K562 (cell line): ENCODE measurements at regions not wholly inside any gene's neighbourhood (a gene's known extent, or its start where the extent isn't known, plus 50 kb on each side); places are given as distances from the start of the nearest gene placed in this dataset.
A peak's percentile ranks its signal among the peaks of the same experiment; 100 is the strongest.

Source experiments
- ATAC-seq: fragments of 200-7000 bp; cut with Tn5 transposase; 3 replicates; pipeline ENCODE4 v1.9.1; 2020; ENCODE audit warnings: moderate library complexity
- BruUV-seq: library from RNA; stranded (reverse); fragments of 400-500 nt; replicated peaks from 2 replicates; lab custom pipeline; 2021; lab: Mats Ljungman, UMichigan
- CTCF ChIA-PET: fragments of 300-600 bp; formaldehyde crosslinking; extraction: SDS; loops from one replicate; lab custom pipeline; 2021; ENCODE audit warnings: low intra/inter-chr PET ratio; lab: Yijun Ruan, JAX
- POLR2A ChIA-PET: fragments of 300-600, 350-650 bp; sonication (Branson Sonifier 250); formaldehyde crosslinking; extraction: SDS; loops from one replicate; lab custom pipeline; 2021; ENCODE audit warnings: antibody characterized with exemption, inconsistent platforms; lab: Yijun Ruan, JAX
- DNase-seq, 4 experiments: peaks; one replicate each; pipeline versions ENCODE4 v3.0.0 to v3.0.0-alpha.2; 2011 to 2018; ENCODE audit warnings: low spot score in 3 of 4, mixed read lengths in 3 of 4; ENCODE audit errors: extremely low read depth in 1 of 4
- FAIRE-seq: peaks from 2 replicates; lab custom pipeline; 2011; peaks lifted over from hg19 to GRCh38; lab: Jason Lieb, UNC
- H2AFZ ChIP-seq: 2 replicates; pipeline ENCODE4 v1.6.0; 2011; ENCODE audit warnings: low read depth, low read length, control low read depth, inconsistent platforms
- H3K27ac ChIP-seq: fragments of 200-600 bp; 3 replicates; pipeline ENCODE4 v1.8.0; 2011; ENCODE audit warnings: low read depth, mild to moderate bottlenecking, control low read depth, inconsistent platforms, low read length, moderate library complexity, mixed read lengths; ENCODE audit errors: extremely low read depth
- H3K27me3 ChIP-seq, 2 experiments: fragments of 300-600 bp in 1 of 2; 2 replicates in 1 of 2; 3 replicates in 1 of 2; pipeline versions ENCODE4 v1.6.0 to v1.8.0; 2011; ENCODE audit warnings: inconsistent platforms in 2 of 2, low read length in 2 of 2, mild to moderate bottlenecking in 1 of 2, mixed read lengths in 1 of 2, moderate library complexity in 1 of 2; ENCODE audit not compliant: control insufficient read depth in 2 of 2, insufficient read depth in 2 of 2
- H3K36me3 ChIP-seq: fragments of 300-600 bp; 3 replicates; pipeline ENCODE4 v1.8.0; 2011; ENCODE audit warnings: mild to moderate bottlenecking, low read length, inconsistent platforms; ENCODE audit not compliant: control insufficient read depth, insufficient read depth
- H3K4me1 ChIP-seq, 2 experiments: fragments of 200-600 bp in 1 of 2; replicated peaks in 1 of 2; 2 replicates in 1 of 2; 3 replicates in 1 of 2; pipeline versions ENCODE4 v1.5.1 to v1.8.0; 2011; ENCODE audit warnings: inconsistent platforms in 2 of 2, low read length in 2 of 2, mild to moderate bottlenecking in 1 of 2, mixed read lengths in 1 of 2, moderate library complexity in 1 of 2; ENCODE audit not compliant: control insufficient read depth in 2 of 2, insufficient read depth in 2 of 2
- H3K4me2 ChIP-seq: 2 replicates; pipeline ENCODE4 v1.6.1; 2011; ENCODE audit warnings: low read length, control low read depth, inconsistent platforms, mixed read lengths; ENCODE audit not compliant: insufficient read depth
- H3K4me3 ChIP-seq: fragments of 200-600 bp; sonication (generic), shearing (Covaris generic); 2 replicates; pipeline ENCODE4 v1.5.1; 2016; ENCODE audit warnings: control low read depth, inconsistent platforms
- H3K79me2 ChIP-seq: fragments of 200-600 bp; 3 replicates; pipeline ENCODE4 v1.8.0; 2011; ENCODE audit warnings: low read length, inconsistent platforms; ENCODE audit not compliant: control insufficient read depth, insufficient read depth
- H3K9ac ChIP-seq, 2 experiments: 2 replicates each; pipeline versions ENCODE4 v1.6.0 to v1.6.1; 2011; ENCODE audit warnings: low read depth in 2 of 2, low read length in 2 of 2, control low read depth in 1 of 2, inconsistent platforms in 1 of 2, mild to moderate bottlenecking in 1 of 2, mixed read lengths in 1 of 2; ENCODE audit not compliant: insufficient read depth in 1 of 2
- H3K9me1 ChIP-seq: one replicate; pipeline ENCODE4 v1.6.0; 2011; ENCODE audit warnings: inconsistent platforms, mild to moderate bottlenecking, low read length, moderate library complexity; ENCODE audit not compliant: control insufficient read depth, insufficient read depth
- H3K9me3 ChIP-seq: replicated peaks from 2 replicates; pipeline ENCODE4 v1.5.1; 2011; ENCODE audit warnings: low read depth, low read length, inconsistent platforms; ENCODE audit not compliant: control insufficient read depth, insufficient read depth
- H4K20me1 ChIP-seq: replicated peaks from 2 replicates; pipeline ENCODE4 v1.6.1; 2011; ENCODE audit warnings: low read length, inconsistent platforms, mixed read lengths; ENCODE audit not compliant: control insufficient read depth, insufficient read depth
- ELF1 ChIP-seq: fragments of 200-800 bp; sonication (Bioruptor generic); IDR thresholded peaks from 2 replicates; pipeline ENCODE4 v1.6.1; 2016; ENCODE audit warnings: missing genetic modification characterization, missing compliant biosample characterization
- GTF2E2 ChIP-seq: fragments of 200-800 bp; sonication (Bioruptor generic); IDR thresholded peaks from 2 replicates; pipeline ENCODE4 v1.6.1; 2016; ENCODE audit warnings: missing genetic modification characterization, missing compliant biosample characterization
- ILK ChIP-seq: fragments of 450-650 bp; IDR thresholded peaks from 2 replicates; pipeline ENCODE4 v1.6.1; 2016; ENCODE audit warnings: missing genetic modification characterization, low read depth, mild to moderate bottlenecking, missing compliant biosample characterization, moderate library complexity, borderline replicate concordance
- KAT7 ChIP-seq: sonication (generic); formaldehyde crosslinking; IDR thresholded peaks from 2 replicates; pipeline ENCODE4 v1.8.0; 2022; ENCODE audit warnings: missing genetic modification reagents, mild to moderate bottlenecking, borderline replicate concordance
- KDM1A ChIP-seq, 2 experiments: fragments of 450-650 bp; IDR thresholded peaks; 2 replicates each; pipeline ENCODE4 v1.6.1; 2016; ENCODE audit warnings: mild to moderate bottlenecking in 2 of 2
- PHB ChIP-seq: fragments of 250-450 bp; sonication (Bioruptor Pico); IDR thresholded peaks from 2 replicates; pipeline ENCODE4 v1.5.0; 2021
- PRMT5 ChIP-seq: sonication (generic); formaldehyde crosslinking; IDR thresholded peaks from 2 replicates; pipeline ENCODE4 v1.5.0; 2020; ENCODE audit warnings: missing genetic modification reagents
- SMARCA5 ChIP-seq: fragments of 450-650 bp; IDR thresholded peaks from 2 replicates; pipeline ENCODE4 v1.6.1; 2016
- SPI1 ChIP-seq: IDR thresholded peaks from 2 replicates; pipeline ENCODE4 v1.6.1; 2011; ENCODE audit warnings: low read depth, low read length, control low read depth, borderline replicate concordance
- TFAP4 ChIP-seq: sonication (generic); formaldehyde crosslinking; IDR thresholded peaks from 2 replicates; pipeline ENCODE4 v1.8.0; 2022; ENCODE audit warnings: missing genetic modification reagents, mild to moderate bottlenecking, moderate library complexity, borderline replicate concordance
- ZNF121 ChIP-seq: sonication (generic); formaldehyde crosslinking; conservative IDR thresholded peaks from 2 replicates; pipeline ENCODE4 v1.8.0; 2022; ENCODE audit warnings: missing genetic modification reagents
- ZNF263 ChIP-seq: sonication (generic); formaldehyde crosslinking; IDR thresholded peaks from 2 replicates; pipeline ENCODE4 v1.8.0; 2022; ENCODE audit warnings: mild to moderate bottlenecking, missing genetic modification reagents, borderline replicate concordance
- WGBS: fragments of 100-300 bp; shearing (Covaris generic); methylation state at CpG from one replicate; pipeline ENCODE4 v1.1.6; 2016; ENCODE audit warnings: low coverage, mixed read lengths; ENCODE audit not compliant: insufficient coverage; ENCODE audit errors: missing lambda C conversion rate; 5-methylcytosine and 5-hydroxymethylcytosine counted together
- in situ Hi-C: fragments of 300-500 bp; cut with MboI; formaldehyde crosslinking; loops from 4 replicates; pipeline ENCODE4 v1.15.0; 2018; ENCODE audit warnings: inconsistent platforms, mixed read lengths
- intact Hi-C: fragments of 100-400 bp; cut with micrococcal nuclease; formaldehyde crosslinking; loops from 2 replicates; pipeline ENCODE4 v1.14.2; 2022
- TF ChIP-seq, protein P1 (sequence below): fragments of 450-650 bp; formaldehyde crosslinking; IDR thresholded peaks from 2 replicates; pipeline ENCODE4 v1.4.0; 2022; ENCODE audit warnings: missing genetic modification characterization

- TF ChIP-seq, protein P1, sequence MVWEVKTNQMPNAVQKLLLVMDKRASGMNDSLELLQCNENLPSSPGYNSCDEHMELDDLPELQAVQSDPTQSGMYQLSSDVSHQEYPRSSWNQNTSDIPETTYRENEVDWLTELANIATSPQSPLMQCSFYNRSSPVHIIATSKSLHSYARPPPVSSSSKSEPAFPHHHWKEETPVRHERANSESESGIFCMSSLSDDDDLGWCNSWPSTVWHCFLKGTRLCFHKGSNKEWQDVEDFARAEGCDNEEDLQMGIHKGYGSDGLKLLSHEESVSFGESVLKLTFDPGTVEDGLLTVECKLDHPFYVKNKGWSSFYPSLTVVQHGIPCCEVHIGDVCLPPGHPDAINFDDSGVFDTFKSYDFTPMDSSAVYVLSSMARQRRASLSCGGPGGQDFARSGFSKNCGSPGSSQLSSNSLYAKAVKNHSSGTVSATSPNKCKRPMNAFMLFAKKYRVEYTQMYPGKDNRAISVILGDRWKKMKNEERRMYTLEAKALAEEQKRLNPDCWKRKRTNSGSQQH: no peak
- TF ChIP-seq ZNF263: peak; percentile 84; the same call in 1 of the 2 replicates
- BruUV-seq: no TSS peak
- Histone ChIP-seq H3K4me1 (peaks cover 28 to 38% of the 10 kb centered on the region in 2 experiments), H3K4me3 (no peak overlapping the region), H3K9me1 (no peaks in the 10 kb centered on the region), H3K27me3 (no peaks in the 10 kb centered on the region), H3K79me2 (no peaks in the 10 kb centered on the region), H3K36me3 (no peaks in the 10 kb centered on the region; the same call in 2 of the 3 replicates), H4K20me1 (no peaks in the 10 kb centered on the region), H3K9ac (peak overlapping the region in 1 of 2 experiments; percentile 8; a peak in 1 of 4 replicates), H3K9me3 (no peaks in the 10 kb centered on the region), H2AFZ (no peak overlapping the region), H3K27ac (no peak overlapping the region), H3K4me2 (no peak overlapping the region)
- CTCF ChIA-PET: no interaction called here
- in situ Hi-C loops: no loop called here
- 66% methylated on average over 4 of the region's 4 CpGs for WGBS
- intact Hi-C loops: no loop called here
- POLR2A ChIA-PET: interaction anchor here (0.6 to 1.4 kb wide), 4 partner anchors 11 to 261 kb away, joined by 3 to 4 read pairs (median 3); no protein-coding TSS in a partner anchor
- no peak for FAIRE-seq
- DNase-seq: no peak
- no peak for ATAC-seq
Observed at GRCh38 chr6:15061180-15061641, 184.7 kb upstream of the JARID2 start.

DNA sequence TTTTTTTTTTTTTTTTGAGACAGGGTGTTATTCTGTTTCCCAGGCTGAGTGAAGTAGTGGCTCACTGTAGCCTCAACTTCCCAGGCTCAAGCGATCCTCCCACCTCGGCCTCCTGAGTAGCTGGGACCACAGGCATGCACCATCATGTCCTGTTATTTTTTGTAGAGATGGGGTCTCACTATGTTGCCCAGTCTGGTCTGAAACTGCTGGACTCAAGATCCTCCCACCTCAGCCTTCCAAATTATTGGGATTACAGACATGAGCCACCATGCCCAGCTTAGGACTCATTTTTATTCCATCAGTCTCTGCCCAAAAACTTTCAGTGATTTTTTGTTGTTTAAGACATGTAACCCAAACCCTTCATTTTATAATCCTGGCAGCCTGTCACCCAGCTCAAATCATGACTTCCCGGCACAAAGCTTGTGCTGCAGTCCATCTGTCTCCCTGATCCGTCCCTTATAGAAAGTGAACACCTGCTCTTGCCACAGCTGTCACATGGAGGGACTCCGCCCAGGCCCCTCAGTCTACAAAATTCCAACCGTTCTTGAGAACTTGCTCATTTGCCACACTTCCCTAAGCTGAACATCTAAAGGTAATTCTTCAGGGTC is 183.9 kb upstream of the JARID2 start:
- DNase-seq: peak in 2 of 4 experiments; percentile 35 to 46
- no peaks in the 10 kb centered on the region for H3K9me1 ChIP-seq
- no peak overlapping the region for H2AFZ ChIP-seq
- H3K9me3 ChIP-seq: no peaks in the 10 kb centered on the region
- peaks cover 33 to 46% of the 10 kb centered on the region in 2 experiments for H3K4me1 ChIP-seq
- H3K79me2 ChIP-seq: no peaks in the 10 kb centered on the region
- in situ Hi-C loops: no loop called here
- ChIA-PET POLR2A (interaction anchor here (0.6 to 2.0 kb wide), 6 partner anchors 12 to 260 kb away, joined by 3 to 4 read pairs (median 3); no protein-coding TSS in a partner anchor), CTCF (no interaction called here)
- H3K27me3 ChIP-seq: no peaks in the 10 kb centered on the region
- BruUV-seq: no TSS peak
- intact Hi-C loops: loop anchor here (2.0 kb wide), 1 partner anchor 27 kb away; no protein-coding TSS in a partner anchor
- 72% methylated on average over 6 of the region's 6 CpGs for WGBS
- H4K20me1 ChIP-seq: no peaks in the 10 kb centered on the region
- ATAC-seq: no peak
- no peaks in the 10 kb centered on the region; the same call in 2 of the 3 replicates for H3K36me3 ChIP-seq
- FAIRE-seq: no peak
- H3K9ac ChIP-seq: 0 out of 4 replicates have a peak overlapping the region, but pooled peaks of 1 of the 2 experiments have one; percentile 69
- H3K4me3 ChIP-seq: no peak overlapping the region
- no peak overlapping the region for H3K4me2 ChIP-seq
- H3K27ac ChIP-seq: peak overlapping the region; percentile 85
- TF ChIP-seq PHB (no peak), ILK (tag) (no peak), TFAP4 (0 out of 2 replicates have a peak, but pooled peaks have one; percentile 5), ELF1 (tag) (0 out of 2 replicates have a peak, but pooled peaks have one; percentile 18), PRMT5 (CRISPR knock-in tag) (no peak), SPI1 (0 out of 2 replicates have a peak, but pooled peaks have one; percentile 3), SMARCA5 (0 out of 2 replicates have a peak, but pooled peaks have one; percentile 32), KDM1A (IDR thresholded peaks at IDR 0.05) (no peak), ZNF121 (peak; percentile 99), KAT7 (CRISPR knock-in tag) (0 out of 2 replicates have a peak, but pooled peaks have one; percentile 14), GTF2E2 (tag) (no peak)
